ENCODE measurements at regions not wholly inside any gene's neighbourhood (a gene's known extent, or its start where the extent isn't known, plus 50 kb on each side); places are given as distances from the start of the nearest gene placed in this dataset.
A peak's percentile ranks its signal among the peaks of the same experiment; 100 is the strongest.

DNA sequence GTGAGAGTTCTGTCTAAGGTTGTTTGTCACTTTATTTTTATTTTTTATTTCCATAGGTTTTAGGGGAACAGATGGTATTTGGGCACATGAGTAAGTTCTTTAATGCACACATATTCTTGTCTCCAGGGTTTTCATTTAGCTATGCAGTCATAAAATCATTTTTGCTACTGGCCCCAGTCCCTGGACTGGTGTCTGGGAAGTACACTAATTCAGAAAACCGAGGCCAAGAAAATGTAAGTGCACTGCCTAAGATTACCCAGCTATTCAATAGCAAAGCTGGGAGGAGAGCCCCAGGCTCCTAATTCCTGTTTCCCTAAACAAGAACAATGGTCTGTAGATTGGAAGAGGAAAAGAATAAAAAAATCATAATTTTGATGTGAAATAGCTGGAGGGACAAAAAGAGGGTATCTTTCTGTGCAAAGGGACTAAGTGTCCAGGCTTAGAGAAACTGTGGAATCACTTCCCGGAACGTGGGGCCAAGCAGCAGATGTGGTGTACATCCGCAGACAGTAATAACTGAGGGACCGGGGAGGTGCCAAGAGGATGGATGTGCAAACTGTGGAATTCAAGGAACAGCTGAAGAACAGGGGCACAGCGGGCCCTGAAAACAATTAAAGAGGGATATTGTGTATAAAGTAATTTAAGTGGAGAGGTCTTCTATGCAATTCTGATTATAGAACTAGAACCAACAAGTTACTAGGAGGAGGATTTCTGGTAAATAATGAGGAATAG is 236.3 kb downstream of the ACKR3 start:
- DNase-seq: no peak
- intact Hi-C loops (cut with DNase I; ENCODE audit: low total_unique reads): no loop called here
- peak overlapping the region; percentile 11 to 58 (median 21) for H3K27ac ChIP-seq
- no peaks in the 10 kb centered on the region for H3K4me1 ChIP-seq
- TF ChIP-seq POLR2A (IDR thresholded peaks at IDR 0.05): no peak
- TF ChIP-seq EP300 (IDR thresholded peaks at IDR 0.05; ENCODE audit: low read depth): no peak
- peaks cover 0 to 8% of the 10 kb centered on the region in 2 donors for H3K9me3 ChIP-seq
- H3K36me3 ChIP-seq: no peaks in the 10 kb centered on the region
- no peaks in the 10 kb centered on the region for H3K27me3 ChIP-seq
- WGBS, 2 donors (ENCODE audit: low coverage in 1 of 2): 62 to 92% methylated on average over 2 to 6 of the region's 6 CpGs
- no peak overlapping the region for H3K4me3 ChIP-seq
- in situ Hi-C loops (cut with MboI; ENCODE audit: low pct_ligation_motif_present in 1 of 4, low pct_unique_long_range_greater_than_20kb in 1 of 4, low sequenced_read_pairs in 3 of 4): no loop called here

DNA sequence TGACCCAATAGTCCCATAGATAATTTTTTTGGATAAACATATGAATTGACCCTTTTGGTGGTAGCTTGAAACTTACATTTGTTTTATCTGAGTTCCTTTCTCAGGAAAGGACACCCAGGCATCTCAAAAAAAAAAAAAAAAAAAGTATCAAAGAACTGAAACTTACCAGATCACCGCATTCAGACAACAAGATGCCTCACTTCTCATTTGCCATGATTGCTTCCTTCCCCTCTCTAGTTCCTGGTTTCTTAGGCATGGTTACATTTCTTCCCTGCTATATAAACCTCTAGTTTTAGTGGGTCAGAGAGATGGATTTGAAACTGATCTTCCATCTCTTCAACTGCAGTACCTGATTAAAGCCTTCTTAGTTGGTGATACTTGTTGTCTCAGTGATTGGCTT is 240.1 kb downstream of the ACKR3 start:
- in situ Hi-C loops (cut with MboI; ENCODE audit: low pct_ligation_motif_present in 1 of 4, low pct_unique_long_range_greater_than_20kb in 1 of 4, low sequenced_read_pairs in 3 of 4): no loop called here
- Histone ChIP-seq H3K36me3 (no peaks in the 10 kb centered on the region), H3K4me3 (no peak overlapping the region), H3K27me3 (no peaks in the 10 kb centered on the region), H3K4me1 (no peaks in the 10 kb centered on the region), H3K9me3 (peaks cover 0 to 8% of the 10 kb centered on the region in 2 donors), H3K27ac (no peak overlapping the region)
- intact Hi-C loops (cut with DNase I; ENCODE audit: low total_unique reads): no loop called here
- 76 to 89% methylated on average over 1 of the region's 1 CpG for WGBS, 2 donors (ENCODE audit: low coverage in 1 of 2)
- TF ChIP-seq, protein P1, sequence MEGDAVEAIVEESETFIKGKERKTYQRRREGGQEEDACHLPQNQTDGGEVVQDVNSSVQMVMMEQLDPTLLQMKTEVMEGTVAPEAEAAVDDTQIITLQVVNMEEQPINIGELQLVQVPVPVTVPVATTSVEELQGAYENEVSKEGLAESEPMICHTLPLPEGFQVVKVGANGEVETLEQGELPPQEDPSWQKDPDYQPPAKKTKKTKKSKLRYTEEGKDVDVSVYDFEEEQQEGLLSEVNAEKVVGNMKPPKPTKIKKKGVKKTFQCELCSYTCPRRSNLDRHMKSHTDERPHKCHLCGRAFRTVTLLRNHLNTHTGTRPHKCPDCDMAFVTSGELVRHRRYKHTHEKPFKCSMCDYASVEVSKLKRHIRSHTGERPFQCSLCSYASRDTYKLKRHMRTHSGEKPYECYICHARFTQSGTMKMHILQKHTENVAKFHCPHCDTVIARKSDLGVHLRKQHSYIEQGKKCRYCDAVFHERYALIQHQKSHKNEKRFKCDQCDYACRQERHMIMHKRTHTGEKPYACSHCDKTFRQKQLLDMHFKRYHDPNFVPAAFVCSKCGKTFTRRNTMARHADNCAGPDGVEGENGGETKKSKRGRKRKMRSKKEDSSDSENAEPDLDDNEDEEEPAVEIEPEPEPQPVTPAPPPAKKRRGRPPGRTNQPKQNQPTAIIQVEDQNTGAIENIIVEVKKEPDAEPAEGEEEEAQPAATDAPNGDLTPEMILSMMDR (IDR thresholded peaks at IDR 0.05): no peak
- TF ChIP-seq POLR2AphosphoS5 (IDR thresholded peaks at IDR 0.05) (no peak), POLR2A (IDR thresholded peaks at IDR 0.05) (no peak), EP300 (IDR thresholded peaks at IDR 0.05; ENCODE audit: low read depth) (no peak)
- no peak for DNase-seq

DNA sequence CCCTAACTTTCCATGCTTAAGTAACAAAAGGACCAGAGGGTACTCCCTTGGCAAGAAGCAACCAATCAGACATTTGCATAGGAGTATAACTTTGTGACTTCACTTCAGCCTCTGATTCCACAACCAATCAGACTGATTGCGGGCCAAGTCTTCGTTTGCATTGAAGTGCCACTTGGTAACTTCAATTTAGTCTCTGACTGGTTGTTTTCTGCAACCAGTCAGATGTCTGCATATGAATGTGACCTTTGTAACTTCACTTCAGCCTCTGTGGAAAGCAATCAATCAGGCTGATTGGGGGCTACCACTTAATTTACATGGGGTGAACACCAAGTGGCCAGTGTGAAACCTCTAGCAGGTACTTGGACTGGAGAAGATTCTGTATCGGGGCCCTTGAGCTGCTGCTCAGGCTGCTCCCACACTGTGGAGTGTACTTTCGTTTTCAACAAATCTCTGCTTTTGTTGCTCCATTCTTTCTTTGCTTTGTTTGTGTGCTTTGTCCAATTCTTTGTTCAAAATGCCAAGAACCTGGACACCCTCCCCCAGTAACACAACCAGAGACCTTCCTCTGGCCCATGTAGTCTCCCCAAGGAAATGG is 241.5 kb downstream of the ACKR3 start:
- WGBS, 2 donors (ENCODE audit: low coverage in 1 of 2): 68 to 85% methylated on average over 2 to 4 of the region's 4 CpGs
- Histone ChIP-seq H3K4me3 (no peak overlapping the region), H3K9me3 (peaks cover 0 to 8% of the 10 kb centered on the region in 2 donors), H3K36me3 (no peaks in the 10 kb centered on the region), H3K27ac (no peak overlapping the region), H3K27me3 (no peaks in the 10 kb centered on the region), H3K4me1 (no peaks in the 10 kb centered on the region)
- DNase-seq: no peak
- intact Hi-C loops (cut with DNase I; ENCODE audit: low total_unique reads): no loop called here
- no peak for TF ChIP-seq POLR2A (IDR thresholded peaks at IDR 0.05)
- in situ Hi-C loops (cut with MboI; ENCODE audit: low pct_ligation_motif_present in 1 of 4, low pct_unique_long_range_greater_than_20kb in 1 of 4, low sequenced_read_pairs in 3 of 4): no loop called here

DNA sequence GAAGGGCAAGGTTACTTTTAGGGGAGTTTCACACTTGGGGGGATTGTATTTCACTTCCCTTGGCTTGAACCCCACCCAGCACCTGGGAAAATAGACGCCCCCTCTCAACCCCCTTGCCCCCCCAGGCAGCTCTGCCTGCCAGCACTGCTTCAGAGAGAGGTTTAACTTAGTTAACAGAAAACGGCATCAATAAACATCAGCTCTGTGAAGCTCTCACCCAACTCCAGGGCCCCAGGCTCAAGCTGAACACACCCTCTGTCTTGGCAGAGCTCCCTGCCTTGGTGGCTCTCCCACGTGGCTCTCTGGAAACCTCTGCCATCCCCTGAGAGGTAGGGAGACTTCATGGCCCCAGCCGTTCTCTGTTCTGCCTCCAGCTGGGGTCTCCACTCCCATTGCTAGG is 244.1 kb downstream of the ACKR3 start:
- no peak overlapping the region for H3K4me3 ChIP-seq
- H3K4me1 ChIP-seq: no peaks in the 10 kb centered on the region
- 37% methylated on average over 4 of the region's 4 CpGs; no CpG with 5 or more reads in 1 of the 2 donors for WGBS, 2 donors (ENCODE audit: low coverage in 1 of 2)
- intact Hi-C loops (cut with DNase I; ENCODE audit: low total_unique reads): no loop called here
- no peak overlapping the region for H3K27ac ChIP-seq
- TF ChIP-seq POLR2A (IDR thresholded peaks at IDR 0.05) (no peak), POLR2AphosphoS5 (IDR thresholded peaks at IDR 0.05) (no peak), EP300 (IDR thresholded peaks at IDR 0.05; ENCODE audit: low read depth) (no peak)
- TF ChIP-seq, protein P1 (IDR thresholded peaks at IDR 0.05): no peak
- peaks cover 0 to 8% of the 10 kb centered on the region in 2 donors for H3K9me3 ChIP-seq
- H3K27me3 ChIP-seq: no peaks in the 10 kb centered on the region
- no peaks in the 10 kb centered on the region for H3K36me3 ChIP-seq
- no peak for DNase-seq
- in situ Hi-C loops (cut with MboI; ENCODE audit: low pct_ligation_motif_present in 1 of 4, low pct_unique_long_range_greater_than_20kb in 1 of 4, low sequenced_read_pairs in 3 of 4): no loop called here

DNA sequence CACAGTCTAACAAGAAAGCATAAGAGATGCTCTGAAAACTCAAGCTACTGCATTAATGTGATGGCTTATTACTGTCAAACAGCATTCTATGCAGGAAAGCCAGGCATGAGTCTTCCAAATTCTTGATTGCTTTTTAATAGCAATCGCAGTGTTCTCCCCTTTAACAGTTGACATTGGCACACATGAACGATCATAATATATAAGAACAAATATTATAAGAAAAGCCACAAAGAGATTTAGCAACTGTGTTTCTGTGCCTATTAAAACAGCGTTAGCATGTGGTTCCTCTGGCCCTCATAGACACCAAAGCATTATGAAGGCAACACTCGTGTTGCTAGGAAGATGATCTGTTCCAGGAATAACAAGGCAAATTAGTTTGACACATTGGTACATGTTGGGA is 245.0 kb downstream of the ACKR3 start:
- intact Hi-C loops (cut with DNase I; ENCODE audit: low total_unique reads): no loop called here
- H3K36me3 ChIP-seq: no peaks in the 10 kb centered on the region
- TF ChIP-seq POLR2A (IDR thresholded peaks at IDR 0.05) (no peak), POLR2AphosphoS5 (IDR thresholded peaks at IDR 0.05) (no peak), EP300 (IDR thresholded peaks at IDR 0.05; ENCODE audit: low read depth) (no peak)
- TF ChIP-seq, protein P1 (IDR thresholded peaks at IDR 0.05): no peak
- H3K27me3 ChIP-seq: no peaks in the 10 kb centered on the region
- no peak overlapping the region for H3K27ac ChIP-seq
- H3K4me3 ChIP-seq: no peak overlapping the region
- WGBS, 2 donors (ENCODE audit: low coverage in 1 of 2): 60% methylated on average over 1 to 4 of the region's 4 CpGs
- in situ Hi-C loops (cut with MboI; ENCODE audit: low pct_ligation_motif_present in 1 of 4, low pct_unique_long_range_greater_than_20kb in 1 of 4, low sequenced_read_pairs in 3 of 4): no loop called here
- H3K9me3 ChIP-seq: peaks cover 0 to 4% of the 10 kb centered on the region in 2 donors
- no peak for DNase-seq
- H3K4me1 ChIP-seq: no peaks in the 10 kb centered on the region
